ENCODE measurements at regions not wholly inside any gene's neighbourhood (a gene's known extent, or its start where the extent isn't known, plus 50 kb on each side); places are given as distances from the start of the nearest gene placed in this dataset.

DNA sequence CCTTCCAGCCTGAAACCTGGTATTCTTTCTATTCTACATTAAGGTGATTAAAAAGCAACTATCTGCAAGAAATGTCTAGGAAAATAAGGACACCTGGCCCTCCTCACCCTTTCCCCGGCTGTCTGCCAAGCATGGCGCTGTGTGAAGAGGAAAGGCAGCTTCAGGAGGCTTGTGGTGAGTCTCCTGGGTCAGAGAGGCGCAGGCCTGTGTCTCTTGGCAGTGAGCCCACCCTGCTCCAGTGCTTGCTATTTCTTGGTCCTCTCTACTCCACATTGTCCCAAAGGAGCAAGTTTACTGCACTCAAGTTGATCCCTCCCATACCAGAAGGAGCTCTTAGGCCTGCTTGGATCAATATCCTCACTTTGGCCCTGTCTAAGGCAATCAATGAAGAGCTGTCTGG is 520.7 kb upstream of the B3GAT1 start:
- ChIA-PET POLR2A (no interaction called here), CTCF (no interaction called here)
- no peak overlapping the region for H3K27ac Mint-ChIP-seq
- H3K36me3 Mint-ChIP-seq, result no peaks in the 10 kb centered on the region
- H3K27me3 Mint-ChIP-seq, result peaks cover 24% of the 10 kb centered on the region
- DNase-seq, result no peak
- no peak overlapping the region for H3K4me3 Mint-ChIP-seq
- intact Hi-C loops (cut with micrococcal nuclease), result no loop called here
- H3K9me3 Mint-ChIP-seq, result peaks cover 4% of the 10 kb centered on the region
- no peaks in the 10 kb centered on the region for H3K4me1 Mint-ChIP-seq (ENCODE audit: low read depth)

GRCh38 chr11:134925432-134925831 is 513.4 kb upstream of the B3GAT1 start:
- H3K36me3 Mint-ChIP-seq, result no peaks in the 10 kb centered on the region
- H3K4me3 Mint-ChIP-seq, result no peak overlapping the region
- no peak overlapping the region for H3K27ac Mint-ChIP-seq
- peaks cover 13% of the 10 kb centered on the region for H3K27me3 Mint-ChIP-seq
- no peaks in the 10 kb centered on the region for H3K4me1 Mint-ChIP-seq (ENCODE audit: low read depth)
- ChIA-PET CTCF (no interaction called here), POLR2A (no interaction called here)
- intact Hi-C loops (cut with micrococcal nuclease), result no loop called here
- H3K9me3 Mint-ChIP-seq, result peaks cover 7% of the 10 kb centered on the region
- DNase-seq, result no peak

DNA sequence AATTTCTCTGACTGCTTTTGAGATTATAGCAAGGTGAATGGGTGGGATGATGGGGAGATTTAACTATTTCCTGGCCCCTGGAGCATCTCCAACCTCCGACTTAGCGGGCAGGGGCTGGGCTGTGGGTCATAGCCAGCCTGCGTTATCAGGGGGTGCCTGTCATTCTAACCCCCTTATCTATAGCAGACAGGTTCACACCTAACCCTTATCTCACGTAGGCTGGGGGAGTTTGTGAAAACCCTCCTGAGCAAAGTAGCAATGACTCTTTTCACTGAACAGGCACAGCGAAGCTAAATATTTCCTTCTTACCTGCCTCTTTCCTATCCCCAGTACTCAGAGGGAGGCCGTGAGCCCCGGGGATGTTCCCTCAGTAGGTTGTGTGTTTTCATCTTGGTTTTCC is 511.4 kb upstream of the B3GAT1 start:
- Mint-ChIP-seq H3K9me3 (peaks cover 3% of the 10 kb centered on the region), H3K36me3 (no peaks in the 10 kb centered on the region), H3K4me1 (ENCODE audit: low read depth) (no peaks in the 10 kb centered on the region), H3K27ac (no peak overlapping the region), H3K4me3 (no peak overlapping the region), H3K27me3 (peaks cover 13% of the 10 kb centered on the region)
- DNase-seq, result no peak
- intact Hi-C loops (cut with micrococcal nuclease), result no loop called here
- POLR2A ChIA-PET, result no interaction called here
- CTCF ChIA-PET, result no interaction called here

DNA sequence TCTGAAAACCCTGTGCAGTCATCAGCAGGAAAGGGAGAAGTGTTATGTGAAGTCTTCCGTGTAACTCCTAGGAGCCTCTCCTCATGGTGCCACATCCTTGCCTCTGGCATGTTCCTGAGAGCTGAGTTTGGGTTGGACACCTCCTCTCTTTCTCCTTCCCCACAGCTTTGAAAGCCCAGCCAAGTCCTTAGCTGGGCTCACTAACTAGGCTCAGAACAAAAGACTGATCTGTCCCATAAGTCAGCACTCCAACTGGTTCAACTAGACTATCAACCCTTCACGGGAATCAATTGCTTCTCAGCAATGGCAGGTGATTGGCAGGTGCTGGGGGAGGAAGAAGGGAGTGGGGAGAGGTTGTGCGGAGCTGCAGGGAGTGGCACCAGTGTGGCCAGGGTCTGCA is 509.9 kb upstream of the B3GAT1 start:
- CTCF ChIA-PET, result no interaction called here

DNA sequence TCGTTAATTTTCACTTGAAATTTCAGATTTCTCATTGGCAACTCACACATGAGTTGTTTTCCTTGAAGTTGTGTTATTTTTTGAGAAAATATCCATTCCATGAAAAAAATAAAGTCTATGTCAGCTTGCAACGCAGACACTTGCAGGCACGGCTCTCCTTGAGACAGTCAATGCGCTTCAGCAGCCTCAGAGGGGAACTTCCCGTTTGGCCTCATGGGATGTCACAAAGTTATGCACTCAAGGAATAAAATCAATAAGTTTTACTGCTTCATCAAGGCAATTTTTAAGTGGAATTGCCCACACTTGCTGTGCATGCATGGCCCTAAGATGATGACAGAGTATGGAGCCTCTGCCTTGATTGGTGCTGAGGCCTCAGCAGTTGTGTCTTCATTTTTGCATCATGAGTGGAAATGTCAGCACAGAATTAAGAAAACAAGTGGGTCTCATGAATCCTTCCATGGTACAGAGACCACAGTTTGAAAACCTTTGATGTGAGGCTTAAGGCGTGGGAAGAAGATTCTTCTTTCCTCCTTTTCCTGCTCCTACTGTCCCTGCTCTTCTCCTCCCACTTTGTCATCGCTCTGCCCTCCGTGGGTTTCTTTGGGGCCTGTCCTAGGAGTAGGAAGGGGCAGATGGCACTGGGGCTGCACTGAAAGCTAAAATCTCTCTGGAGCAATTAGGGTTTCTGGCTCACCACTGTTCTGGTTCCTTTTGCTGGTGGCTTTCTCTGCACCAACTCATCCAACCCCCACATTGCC is 509.0 kb upstream of the B3GAT1 start:
- Mint-ChIP-seq H3K9me3 (no peaks in the 10 kb centered on the region), H3K4me1 (ENCODE audit: low read depth) (no peaks in the 10 kb centered on the region), H3K27me3 (peaks cover 17% of the 10 kb centered on the region), H3K4me3 (no peak overlapping the region), H3K27ac (no peak overlapping the region), H3K36me3 (no peaks in the 10 kb centered on the region)
- DNase-seq, result no peak
- ChIA-PET CTCF (no interaction called here), POLR2A (no interaction called here)
- intact Hi-C loops (cut with micrococcal nuclease), result no loop called here

More for the DNA sequence above, 509.9 kb upstream of the B3GAT1 start:
- Mint-ChIP-seq H3K27ac (no peak overlapping the region), H3K36me3 (no peaks in the 10 kb centered on the region), H3K4me3 (no peak overlapping the region), H3K9me3 (no peaks in the 10 kb centered on the region), H3K27me3 (peaks cover 13% of the 10 kb centered on the region), H3K4me1 (ENCODE audit: low read depth) (no peaks in the 10 kb centered on the region)
- POLR2A ChIA-PET, result no interaction called here
- no peak for DNase-seq
- intact Hi-C loops (cut with micrococcal nuclease), result no loop called here

- Mint-ChIP-seq H3K27ac (no peak overlapping the region), H3K36me3 (no peaks in the 10 kb centered on the region), H3K27me3 (peaks cover 12% of the 10 kb centered on the region), H3K4me1 (ENCODE audit: low read depth) (no peaks in the 10 kb centered on the region), H3K9me3 (no peaks in the 10 kb centered on the region), H3K4me3 (no peak overlapping the region)
- POLR2A ChIA-PET, result no interaction called here
- no peak for DNase-seq
- intact Hi-C loops (cut with micrococcal nuclease), result no loop called here
- CTCF ChIA-PET, result no interaction called here
These were observed 504.6 kb upstream of the B3GAT1 start for GRCh38 chr11:134916421-134917213.

- Mint-ChIP-seq H3K9me3 (no peaks in the 10 kb centered on the region), H3K4me1 (ENCODE audit: low read depth) (no peaks in the 10 kb centered on the region), H3K27ac (no peak overlapping the region), H3K27me3 (peaks cover 10% of the 10 kb centered on the region), H3K36me3 (no peaks in the 10 kb centered on the region), H3K4me3 (no peak overlapping the region)
- intact Hi-C loops (cut with micrococcal nuclease), result no loop called here
- DNase-seq, result no peak
- ChIA-PET POLR2A (no interaction called here), CTCF (no interaction called here)
These were observed 503.8 kb upstream of the B3GAT1 start for GRCh38 chr11:134915881-134916280.

GRCh38 chr11:134915212-134915611 is 503.2 kb upstream of the B3GAT1 start:
- Mint-ChIP-seq H3K9me3 (no peaks in the 10 kb centered on the region), H3K27me3 (peaks cover 6% of the 10 kb centered on the region), H3K4me1 (ENCODE audit: low read depth) (no peaks in the 10 kb centered on the region), H3K27ac (no peak overlapping the region), H3K4me3 (no peak overlapping the region), H3K36me3 (no peaks in the 10 kb centered on the region)
- intact Hi-C loops (cut with micrococcal nuclease), result no loop called here
- CTCF ChIA-PET, result no interaction called here
- DNase-seq, result no peak
- POLR2A ChIA-PET, result no interaction called here

GRCh38 chr11:134913999-134914590 is 502.1 kb upstream of the B3GAT1 start:
- no peaks in the 10 kb centered on the region for H3K4me1 Mint-ChIP-seq (ENCODE audit: low read depth)
- CTCF ChIA-PET, result no interaction called here

GRCh38 chr11:134913391-134913790 is 501.3 kb upstream of the B3GAT1 start:
- DNase-seq, result no peak
- Mint-ChIP-seq H3K9me3 (no peaks in the 10 kb centered on the region), H3K27me3 (peaks cover 9% of the 10 kb centered on the region), H3K4me1 (ENCODE audit: low read depth) (no peaks in the 10 kb centered on the region), H3K27ac (no peak overlapping the region), H3K4me3 (no peak overlapping the region), H3K36me3 (no peaks in the 10 kb centered on the region)
- ChIA-PET POLR2A (no interaction called here), CTCF (no interaction called here)
- intact Hi-C loops (cut with micrococcal nuclease), result no loop called here

More at GRCh38 chr11:134913999-134914590, 502.1 kb upstream of the B3GAT1 start:
- Mint-ChIP-seq H3K4me3 (no peak overlapping the region), H3K9me3 (no peaks in the 10 kb centered on the region), H3K36me3 (no peaks in the 10 kb centered on the region), H3K27me3 (peaks cover 9% of the 10 kb centered on the region), H3K27ac (no peak overlapping the region)
- POLR2A ChIA-PET, result no interaction called here
- no peak for DNase-seq
- intact Hi-C loops (cut with micrococcal nuclease), result no loop called here

DNA sequence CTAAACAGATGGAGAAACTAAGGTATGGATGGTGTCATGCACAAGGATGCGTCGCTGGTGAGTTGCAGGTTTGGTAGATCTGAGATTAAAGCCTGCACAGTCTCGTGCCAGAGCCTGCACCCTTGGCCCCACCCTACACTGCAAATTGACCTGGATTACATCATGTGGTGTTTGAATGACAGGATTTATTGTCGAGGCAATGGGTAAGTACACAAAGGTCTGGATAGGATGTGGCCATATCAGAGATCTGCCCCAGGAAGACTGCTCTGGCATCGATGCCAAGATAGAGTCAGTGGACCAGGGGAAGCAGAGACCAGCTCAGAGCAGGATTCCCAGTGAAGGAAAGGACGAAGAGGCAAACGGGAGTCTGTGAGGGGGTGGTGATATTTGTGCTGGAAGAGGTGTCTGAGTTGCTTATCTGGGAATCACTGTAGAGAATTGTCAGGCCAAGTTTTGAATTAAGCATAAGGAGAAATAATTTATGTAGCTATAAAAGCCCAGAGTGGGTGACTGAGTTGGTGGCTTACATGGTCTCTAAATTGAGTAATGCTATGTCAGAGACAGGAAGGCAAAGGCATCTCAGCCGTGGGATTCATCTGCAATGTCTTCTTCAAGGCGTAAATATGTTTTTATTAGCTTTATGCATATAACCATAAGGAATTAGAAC is 499.6 kb upstream of the B3GAT1 start:
- CTCF ChIA-PET, result no interaction called here
- no peak overlapping the region for H3K27ac Mint-ChIP-seq
- H3K27me3 Mint-ChIP-seq, result peaks cover 9% of the 10 kb centered on the region
- H3K9me3 Mint-ChIP-seq, result no peaks in the 10 kb centered on the region
- no peak for DNase-seq
- H3K36me3 Mint-ChIP-seq, result no peaks in the 10 kb centered on the region
- intact Hi-C loops (cut with micrococcal nuclease), result no loop called here
- H3K4me3 Mint-ChIP-seq, result no peak overlapping the region
- POLR2A ChIA-PET, result interaction anchor here (0.6 kb wide), 1 partner anchor 366 kb away, joined by 3 read pairs; no protein-coding TSS in a partner anchor
- no peaks in the 10 kb centered on the region for H3K4me1 Mint-ChIP-seq (ENCODE audit: low read depth)

- no peaks in the 10 kb centered on the region for H3K36me3 Mint-ChIP-seq
- no peak overlapping the region for H3K4me3 Mint-ChIP-seq
- peaks cover 7% of the 10 kb centered on the region for H3K27me3 Mint-ChIP-seq
- no peak for DNase-seq
- POLR2A ChIA-PET, result no interaction called here
- no peak overlapping the region for H3K27ac Mint-ChIP-seq
- CTCF ChIA-PET, result no interaction called here
- H3K9me3 Mint-ChIP-seq, result no peaks in the 10 kb centered on the region
- intact Hi-C loops (cut with micrococcal nuclease), result no loop called here
- H3K4me1 Mint-ChIP-seq (ENCODE audit: low read depth), result no peaks in the 10 kb centered on the region
These were observed 496.5 kb upstream of the B3GAT1 start for GRCh38 chr11:134908583-134908982.

Data from activated CD4-positive, alpha-beta memory T cell treated with anti-CD3 and anti-CD28 coated beads for 36 hours (primary cell).